H4 (cell line): ENCODE measurements at regions not wholly inside any gene's neighbourhood (a gene's known extent, or its start where the extent isn't known, plus 50 kb on each side); places are given as distances from the start of the nearest gene placed in this dataset.
"Not testable (repeated sequence)": the region's sequence is repeated elsewhere in the genome, so short reads cannot be mapped to it uniquely, and the experiment has no call there.

ENCODE experiments used
- DNase-seq: peaks from one replicate; pipeline ENCODE4 v3.0.0-alpha.2; 2015; ENCODE audit warnings: low spot score

GRCh38 chr18:3328532-3328931 is 66.6 kb downstream of the MYL12B start:
- no peak for DNase-seq

- DNase-seq, result no peak
Measured at GRCh38 chr18:3329471-3329870, 67.5 kb downstream of the MYL12B start.

GRCh38 chr18:3329872-3330271 is 67.9 kb downstream of the MYL12B start:
- DNase-seq, result no peak

GRCh38 chr18:3330622-3331021 is 68.7 kb downstream of the MYL12B start:
- DNase-seq, result no peak

- DNase-seq, result no peak
Measured at GRCh38 chr18:3332376-3332775, 70.4 kb downstream of the MYL12B start.

GRCh38 chr18:3333056-3333720 is 71.3 kb downstream of the MYL12B start:
- no peak for DNase-seq

GRCh38 chr18:3333721-3334386 is 71.9 kb downstream of the MYL12B start:
- no peak for DNase-seq

- DNase-seq, result peak; percentile 37
Measured at GRCh38 chr18:3340015-3340681, 78.2 kb downstream of the MYL12B start.

- DNase-seq, result peak; percentile 74
Measured at GRCh38 chr18:3340682-3341097, 78.8 kb downstream of the MYL12B start.

- DNase-seq, result no peak
Measured at GRCh38 chr18:3342628-3343027, 80.7 kb downstream of the MYL12B start.

- DNase-seq, result no peak
Measured at GRCh38 chr18:3345452-3345851, 83.5 kb downstream of the MYL12B start.

GRCh38 chr18:3345885-3346284 is 84.0 kb downstream of the MYL12B start:
- no peak for DNase-seq

- DNase-seq, result no peak
Measured at GRCh38 chr18:3346487-3346886, 84.6 kb downstream of the MYL12B start.

GRCh38 chr18:3347286-3347803 is 85.4 kb downstream of the MYL12B start:
- DNase-seq, result no peak

GRCh38 chr18:3348176-3348575 is 86.2 kb downstream of the MYL12B start:
- no peak for DNase-seq

GRCh38 chr18:3349046-3349841 is 87.3 kb downstream of the MYL12B start:
- DNase-seq, result not testable (repeated sequence)

- DNase-seq, result no peak
Measured at GRCh38 chr18:3350021-3350420, 88.1 kb downstream of the MYL12B start.

- DNase-seq, result no peak
Measured at GRCh38 chr18:3350566-3351527, 88.9 kb downstream of the MYL12B start.

- no peak for DNase-seq
Measured at GRCh38 chr18:3354506-3354905, 92.6 kb downstream of the MYL12B start.

GRCh38 chr18:3356614-3357013 is 93.4 kb upstream of the TGIF1 start:
- no peak for DNase-seq

GRCh38 chr18:3357516-3357915 is 92.5 kb upstream of the TGIF1 start:
- DNase-seq, result no peak
